KMS-11 (cell line): ENCODE measurements at regions not wholly inside any gene's neighbourhood (a gene's known extent, or its start where the extent isn't known, plus 50 kb on each side); places are given as distances from the start of the nearest gene placed in this dataset.

ENCODE experiments used
- H2AFZ ChIP-seq: fragments of 200-600 bp; sonication (generic); 2 replicates; pipeline ENCODE4 v1.6.1; 2016; ENCODE audit warnings: antibody characterized with exemption, mixed run types, low read depth
- H3K27ac ChIP-seq: fragments of 200-600 bp; sonication (generic); 2 replicates; pipeline ENCODE4 v1.6.1; 2016; ENCODE audit warnings: mild to moderate bottlenecking, mixed run types
- H3K27me3 ChIP-seq: fragments of 200-600 bp; sonication (generic); 2 replicates; pipeline ENCODE4 v1.6.1; 2017; ENCODE audit warnings: mild to moderate bottlenecking, low read depth, mixed run types, moderate library complexity; ENCODE audit not compliant: insufficient read depth
- H3K36me3 ChIP-seq: fragments of 200-600 bp; sonication (generic); 2 replicates; pipeline ENCODE4 v1.6.1; 2017; ENCODE audit warnings: mild to moderate bottlenecking, mixed run types; ENCODE audit not compliant: insufficient read depth
- H3K4me1 ChIP-seq: fragments of 200-600 bp; sonication (generic); 2 replicates; pipeline ENCODE4 v1.6.1; 2016; ENCODE audit warnings: mild to moderate bottlenecking, low read depth, mixed run types; ENCODE audit not compliant: poor library complexity, severe bottlenecking
- H3K4me2 ChIP-seq: fragments of 200-600 bp; sonication (generic); 2 replicates; pipeline ENCODE4 v1.7.0; 2016; ENCODE audit warnings: mild to moderate bottlenecking, mixed run types
- H3K4me3 ChIP-seq: fragments of 200-600 bp; sonication (generic); IDR thresholded peaks from 2 replicates; pipeline ENCODE4 v1.6.1; 2017; ENCODE audit warnings: low read depth, low read length, mixed read lengths; ENCODE audit not compliant: insufficient read depth
- H3K79me2 ChIP-seq: fragments of 200-600 bp; sonication (generic); 2 replicates; pipeline ENCODE4 v1.6.1; 2016; ENCODE audit warnings: low read depth, mixed run types; ENCODE audit not compliant: insufficient read depth
- H3K9ac ChIP-seq: fragments of 200-600 bp; sonication (generic); 2 replicates; pipeline ENCODE4 v1.6.1; 2016; ENCODE audit warnings: mild to moderate bottlenecking, mixed run types
- H4K20me1 ChIP-seq: fragments of 200-600 bp; sonication (generic); 2 replicates; pipeline ENCODE4 v1.6.1; 2016; ENCODE audit warnings: mild to moderate bottlenecking, mixed run types; ENCODE audit not compliant: insufficient read depth
- TF ChIP-seq, protein P1 (sequence below): fragments of 200-600 bp; sonication (generic); conservative IDR thresholded peaks from 2 replicates; pipeline ENCODE4 v1.6.1; 2017; ENCODE audit warnings: low read depth, mild to moderate bottlenecking, antibody characterized with exemption, low read length, moderate library complexity, mixed read lengths

DNA sequence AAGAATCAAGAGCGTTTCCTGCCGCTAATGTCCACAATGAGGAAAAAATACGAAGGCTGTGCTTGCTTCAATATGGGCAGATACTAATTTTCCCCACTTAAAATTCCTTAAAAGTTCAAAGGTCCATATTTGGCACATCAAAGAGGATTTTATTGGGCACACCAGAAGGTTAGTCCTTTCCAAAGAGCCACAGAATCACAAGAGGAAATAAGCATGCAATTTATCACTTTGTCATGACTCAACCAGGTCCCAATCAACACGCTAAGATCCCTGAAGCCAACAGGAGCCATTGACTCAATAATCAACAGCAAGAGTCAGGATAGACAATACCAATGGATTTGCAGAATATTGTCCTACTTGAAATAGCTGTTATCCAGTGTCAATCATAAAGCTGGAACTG, 80.6 kb downstream of the MAP1LC3B2 start:
- Histone ChIP-seq H3K36me3 (no peaks in the 10 kb centered on the region), H3K4me2 (no peak overlapping the region), H3K4me1 (no peaks in the 10 kb centered on the region)

DNA sequence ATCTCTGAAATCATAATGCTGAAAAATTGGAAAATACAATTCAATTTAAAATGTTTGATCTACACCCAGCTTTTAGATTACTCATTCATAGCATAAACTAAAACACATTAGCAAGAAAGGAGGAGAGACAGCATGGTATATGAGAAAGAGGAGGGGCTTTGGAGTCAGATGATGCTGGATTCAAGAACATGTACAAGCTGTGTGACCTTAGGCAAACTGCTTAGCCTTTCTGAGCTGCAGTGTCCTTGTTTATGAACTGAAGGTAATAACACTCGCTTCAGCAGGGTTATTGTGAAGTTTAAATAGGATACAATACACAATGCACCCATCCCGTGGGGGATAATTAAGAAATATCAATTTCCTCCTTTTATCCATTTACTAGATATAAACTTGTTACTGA, 79.2 kb downstream of the MAP1LC3B2 start:
- Histone ChIP-seq H4K20me1 (no peaks in the 10 kb centered on the region), H3K27me3 (no peaks in the 10 kb centered on the region), H3K4me1 (no peaks in the 10 kb centered on the region), H3K27ac (no peak overlapping the region), H2AFZ (no peak overlapping the region), H3K79me2 (no peaks in the 10 kb centered on the region), H3K4me3 (no peak overlapping the region), H3K36me3 (no peaks in the 10 kb centered on the region), H3K4me2 (no peak overlapping the region), H3K9ac (no peak overlapping the region)
- TF ChIP-seq, protein P1, sequence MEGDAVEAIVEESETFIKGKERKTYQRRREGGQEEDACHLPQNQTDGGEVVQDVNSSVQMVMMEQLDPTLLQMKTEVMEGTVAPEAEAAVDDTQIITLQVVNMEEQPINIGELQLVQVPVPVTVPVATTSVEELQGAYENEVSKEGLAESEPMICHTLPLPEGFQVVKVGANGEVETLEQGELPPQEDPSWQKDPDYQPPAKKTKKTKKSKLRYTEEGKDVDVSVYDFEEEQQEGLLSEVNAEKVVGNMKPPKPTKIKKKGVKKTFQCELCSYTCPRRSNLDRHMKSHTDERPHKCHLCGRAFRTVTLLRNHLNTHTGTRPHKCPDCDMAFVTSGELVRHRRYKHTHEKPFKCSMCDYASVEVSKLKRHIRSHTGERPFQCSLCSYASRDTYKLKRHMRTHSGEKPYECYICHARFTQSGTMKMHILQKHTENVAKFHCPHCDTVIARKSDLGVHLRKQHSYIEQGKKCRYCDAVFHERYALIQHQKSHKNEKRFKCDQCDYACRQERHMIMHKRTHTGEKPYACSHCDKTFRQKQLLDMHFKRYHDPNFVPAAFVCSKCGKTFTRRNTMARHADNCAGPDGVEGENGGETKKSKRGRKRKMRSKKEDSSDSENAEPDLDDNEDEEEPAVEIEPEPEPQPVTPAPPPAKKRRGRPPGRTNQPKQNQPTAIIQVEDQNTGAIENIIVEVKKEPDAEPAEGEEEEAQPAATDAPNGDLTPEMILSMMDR, result no peak

More for the DNA sequence above, 80.6 kb downstream of the MAP1LC3B2 start:
- no peak overlapping the region for H3K9ac ChIP-seq
- no peak overlapping the region for H2AFZ ChIP-seq
- no peaks in the 10 kb centered on the region for H4K20me1 ChIP-seq
- no peak overlapping the region for H3K4me3 ChIP-seq
- H3K79me2 ChIP-seq, result no peaks in the 10 kb centered on the region
- TF ChIP-seq, protein P1, result no peak
- H3K27me3 ChIP-seq, result no peaks in the 10 kb centered on the region
- H3K27ac ChIP-seq, result no peak overlapping the region

DNA sequence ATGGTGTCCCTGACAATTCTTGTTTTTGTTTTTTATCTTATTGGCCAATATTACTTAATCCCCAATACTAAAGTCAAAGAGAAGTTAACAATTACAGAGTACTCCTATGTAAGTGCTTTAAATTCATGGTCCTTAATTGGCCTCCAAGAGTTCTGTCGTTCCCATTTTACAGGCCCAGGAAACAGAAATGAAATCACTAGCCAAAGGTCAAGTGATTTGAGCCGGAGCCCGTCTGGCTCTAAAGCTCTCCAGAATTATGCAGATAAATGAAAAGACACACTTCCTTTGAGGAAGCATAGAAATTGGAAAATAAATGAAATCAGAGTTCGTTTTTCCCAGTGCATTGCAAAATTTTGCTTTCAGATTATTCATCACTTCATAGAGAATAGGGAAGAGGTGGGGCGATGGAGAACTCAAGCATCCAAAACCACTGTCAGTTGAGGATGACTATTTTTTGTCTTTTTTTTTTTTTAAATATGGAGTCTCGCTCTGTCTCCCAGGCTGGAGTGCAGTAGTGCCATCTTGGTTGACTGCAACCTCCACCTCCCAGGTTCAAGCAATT, 78.5 kb downstream of the MAP1LC3B2 start:
- Histone ChIP-seq H3K79me2 (no peaks in the 10 kb centered on the region), H3K27me3 (no peaks in the 10 kb centered on the region), H3K36me3 (no peaks in the 10 kb centered on the region), H4K20me1 (no peaks in the 10 kb centered on the region), H3K9ac (no peak overlapping the region), H2AFZ (no peak overlapping the region), H3K27ac (no peak overlapping the region), H3K4me2 (no peak overlapping the region), H3K4me1 (no peaks in the 10 kb centered on the region), H3K4me3 (no peak overlapping the region)
- TF ChIP-seq, protein P1, result no peak

DNA sequence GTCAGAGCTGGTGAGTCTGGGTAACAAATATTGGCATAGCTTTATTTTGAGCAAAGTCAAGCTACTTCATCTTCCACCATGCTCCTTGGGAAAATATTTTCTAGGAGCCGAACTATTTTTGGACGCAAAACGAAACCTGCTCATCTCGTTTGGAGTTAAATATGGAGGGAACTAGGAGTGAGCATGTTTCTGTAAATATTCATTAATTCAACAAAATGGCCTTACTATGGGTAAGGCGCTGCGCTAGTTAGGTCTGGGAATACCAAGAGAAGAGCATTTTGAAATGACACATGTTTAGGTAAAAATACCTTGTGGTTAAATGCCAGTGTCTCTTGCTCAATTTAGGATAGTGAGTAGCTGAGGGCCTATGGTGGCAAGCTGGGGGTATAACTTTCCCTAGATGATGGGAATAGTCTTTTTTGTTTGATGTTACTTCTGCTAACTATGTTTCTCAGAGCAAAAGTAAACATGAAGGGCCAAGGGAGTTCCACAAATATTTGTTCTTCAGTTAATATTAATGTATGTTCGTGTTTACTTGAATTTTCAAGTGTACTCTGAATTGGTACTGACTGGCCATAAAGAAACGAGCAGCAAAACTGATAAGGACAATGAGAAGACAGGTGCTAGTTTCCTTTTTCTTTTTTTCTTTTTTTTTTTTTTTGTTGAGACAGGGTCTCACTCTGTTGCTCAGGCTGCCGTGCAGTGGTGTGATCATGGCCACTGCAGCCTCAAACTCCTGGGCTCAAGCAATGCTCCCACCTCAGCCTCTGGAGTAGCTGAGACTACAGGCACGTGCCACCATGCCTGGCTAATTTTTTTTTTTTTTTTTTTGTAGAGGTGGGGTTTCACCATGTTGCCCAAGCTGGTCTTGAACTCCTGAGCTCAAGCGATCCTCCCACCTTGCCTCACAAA, 77.7 kb downstream of the MAP1LC3B2 start:
- Histone ChIP-seq H2AFZ (no peak overlapping the region), H3K4me2 (no peak overlapping the region), H3K79me2 (no peaks in the 10 kb centered on the region), H4K20me1 (no peaks in the 10 kb centered on the region), H3K27me3 (no peaks in the 10 kb centered on the region), H3K4me3 (no peak overlapping the region), H3K36me3 (no peaks in the 10 kb centered on the region), H3K4me1 (no peaks in the 10 kb centered on the region), H3K9ac (no peak overlapping the region), H3K27ac (no peak overlapping the region)
- TF ChIP-seq, protein P1, result no peak
